ENCODE measurements at regions not wholly inside any gene's neighbourhood (a gene's known extent, or its start where the extent isn't known, plus 50 kb on each side); places are given as distances from the start of the nearest gene placed in this dataset.

DNA sequence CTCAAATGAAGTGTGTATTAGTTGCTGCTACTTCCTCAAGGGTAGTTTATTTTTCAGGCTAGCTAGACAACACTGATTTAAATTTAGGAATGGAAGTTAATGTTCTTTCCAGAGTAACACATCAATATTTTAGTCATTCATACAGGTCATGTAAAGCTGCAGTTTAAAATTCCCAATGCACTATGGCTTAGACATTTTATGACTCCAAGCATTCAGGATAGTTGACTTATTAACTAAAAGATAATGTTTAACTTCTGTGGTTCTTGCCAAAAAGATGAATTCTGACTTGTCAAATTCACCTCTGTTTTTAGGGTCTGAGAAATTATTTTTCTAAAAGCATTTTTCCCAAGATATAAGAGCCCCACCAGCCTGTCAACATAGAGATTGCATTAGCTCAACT is 131.9 kb downstream of the TFPI2 start:
- no peak for TF ChIP-seq EZH2phosphoT487 (IDR thresholded peaks at IDR 0.05; ENCODE audit: low read depth)
- TF ChIP-seq, protein P1, sequence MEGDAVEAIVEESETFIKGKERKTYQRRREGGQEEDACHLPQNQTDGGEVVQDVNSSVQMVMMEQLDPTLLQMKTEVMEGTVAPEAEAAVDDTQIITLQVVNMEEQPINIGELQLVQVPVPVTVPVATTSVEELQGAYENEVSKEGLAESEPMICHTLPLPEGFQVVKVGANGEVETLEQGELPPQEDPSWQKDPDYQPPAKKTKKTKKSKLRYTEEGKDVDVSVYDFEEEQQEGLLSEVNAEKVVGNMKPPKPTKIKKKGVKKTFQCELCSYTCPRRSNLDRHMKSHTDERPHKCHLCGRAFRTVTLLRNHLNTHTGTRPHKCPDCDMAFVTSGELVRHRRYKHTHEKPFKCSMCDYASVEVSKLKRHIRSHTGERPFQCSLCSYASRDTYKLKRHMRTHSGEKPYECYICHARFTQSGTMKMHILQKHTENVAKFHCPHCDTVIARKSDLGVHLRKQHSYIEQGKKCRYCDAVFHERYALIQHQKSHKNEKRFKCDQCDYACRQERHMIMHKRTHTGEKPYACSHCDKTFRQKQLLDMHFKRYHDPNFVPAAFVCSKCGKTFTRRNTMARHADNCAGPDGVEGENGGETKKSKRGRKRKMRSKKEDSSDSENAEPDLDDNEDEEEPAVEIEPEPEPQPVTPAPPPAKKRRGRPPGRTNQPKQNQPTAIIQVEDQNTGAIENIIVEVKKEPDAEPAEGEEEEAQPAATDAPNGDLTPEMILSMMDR (IDR thresholded peaks at IDR 0.05; ENCODE audit: low read depth, low read length): no peak
- H3K4me2 ChIP-seq (ENCODE audit: low read length): no peak overlapping the region

DNA sequence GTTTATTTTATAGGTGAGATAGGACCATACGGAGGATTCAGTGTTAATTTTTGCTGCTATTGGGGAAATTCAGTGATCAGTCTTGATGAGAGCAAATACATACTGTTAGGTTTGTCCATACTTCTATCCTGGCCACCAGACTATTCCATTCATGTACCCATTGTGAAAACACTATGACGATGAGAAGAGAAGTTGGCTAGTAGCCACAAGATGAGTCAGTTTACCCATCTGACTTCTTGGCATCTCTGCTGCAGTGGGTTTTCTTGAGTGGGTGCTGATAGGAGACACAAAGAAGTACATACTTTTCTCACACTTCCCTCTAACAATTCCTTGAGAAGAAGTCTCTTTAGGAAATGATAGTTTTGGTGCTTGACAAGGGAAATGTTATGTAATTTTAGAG is 133.1 kb downstream of the TFPI2 start:
- Histone ChIP-seq H4K20me1 (ENCODE audit: insufficient read depth, low read length) (no peaks in the 10 kb centered on the region), H3K79me2 (ENCODE audit: low read length) (no peaks in the 10 kb centered on the region), H3K4me1 (ENCODE audit: low read length) (no peaks in the 10 kb centered on the region), H3K4me2 (ENCODE audit: low read length) (no peak overlapping the region), H3K36me3 (replicated peaks; ENCODE audit: low read depth, low read length) (no peaks in the 10 kb centered on the region), H3K27me3 (ENCODE audit: low read depth, low read length) (no peaks in the 10 kb centered on the region), H3K27ac (ENCODE audit: low read length) (no peak overlapping the region), H3K9ac (ENCODE audit: low read length) (no peak overlapping the region), H3K4me3 (ENCODE audit: low read length) (no peak overlapping the region), H3K9me3 (ENCODE audit: insufficient read depth, low read length) (no peaks in the 10 kb centered on the region), H2AFZ (ENCODE audit: low read depth, low read length) (no peak overlapping the region)
- TF ChIP-seq, protein P1 (IDR thresholded peaks at IDR 0.05; ENCODE audit: low read depth, low read length): no peak
- TF ChIP-seq EZH2phosphoT487 (IDR thresholded peaks at IDR 0.05; ENCODE audit: low read depth): no peak

More for the DNA sequence above, 131.9 kb downstream of the TFPI2 start:
- Histone ChIP-seq H3K4me1 (ENCODE audit: low read length) (no peaks in the 10 kb centered on the region), H3K79me2 (ENCODE audit: low read length) (no peaks in the 10 kb centered on the region), H3K27me3 (ENCODE audit: low read depth, low read length) (no peaks in the 10 kb centered on the region), H3K4me3 (ENCODE audit: low read length) (no peak overlapping the region), H3K9ac (ENCODE audit: low read length) (no peak overlapping the region), H3K9me3 (ENCODE audit: insufficient read depth, low read length) (no peaks in the 10 kb centered on the region), H4K20me1 (ENCODE audit: insufficient read depth, low read length) (no peaks in the 10 kb centered on the region), H2AFZ (ENCODE audit: low read depth, low read length) (no peak overlapping the region), H3K27ac (ENCODE audit: low read length) (no peak overlapping the region), H3K36me3 (replicated peaks; ENCODE audit: low read depth, low read length) (no peaks in the 10 kb centered on the region)

DNA sequence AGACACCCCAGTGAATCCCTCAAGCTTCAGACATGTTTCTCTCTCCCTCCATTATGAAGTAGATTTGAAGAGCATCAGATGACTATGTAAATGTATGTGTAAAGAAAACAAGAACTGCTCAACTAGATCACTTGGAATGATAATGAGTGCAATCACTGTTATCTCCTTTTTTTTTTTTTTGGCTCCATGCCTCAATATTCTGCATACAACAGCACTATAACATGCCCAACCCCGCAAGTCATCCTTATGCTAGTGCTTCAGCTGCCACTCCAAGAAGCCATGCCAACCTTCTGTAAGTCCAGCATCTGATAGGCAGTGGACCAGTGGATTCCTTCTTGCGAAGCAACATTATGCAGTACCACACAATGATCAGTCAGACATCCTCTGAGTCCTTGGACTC is 133.7 kb downstream of the TFPI2 start:
- no peaks in the 10 kb centered on the region for H3K79me2 ChIP-seq (ENCODE audit: low read length)

DNA sequence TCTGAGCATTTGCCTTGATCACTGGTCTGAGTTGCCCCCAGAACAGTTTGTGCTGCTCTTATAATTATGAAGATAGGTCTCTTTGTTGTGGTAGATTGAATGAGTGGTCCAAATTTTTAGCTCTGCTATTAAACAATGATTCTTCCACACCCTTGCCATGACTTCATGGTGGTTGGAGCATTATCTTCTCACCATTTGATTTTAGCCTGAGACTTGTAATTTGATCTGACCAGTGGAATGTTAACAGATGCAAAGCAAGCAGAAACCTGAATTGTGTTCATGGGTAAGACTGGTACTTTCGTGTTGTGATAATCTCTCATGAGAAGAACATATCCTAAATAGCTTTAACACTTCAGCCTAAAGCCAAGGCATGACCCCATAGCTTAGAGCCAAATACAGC is 139.1 kb downstream of the TFPI2 start:
- Histone ChIP-seq H3K27me3 (ENCODE audit: low read depth, low read length) (no peaks in the 10 kb centered on the region), H3K79me2 (ENCODE audit: low read length) (no peaks in the 10 kb centered on the region), H3K4me2 (ENCODE audit: low read length) (no peak overlapping the region), H3K9me3 (ENCODE audit: insufficient read depth, low read length) (no peaks in the 10 kb centered on the region), H3K4me1 (ENCODE audit: low read length) (no peaks in the 10 kb centered on the region), H2AFZ (ENCODE audit: low read depth, low read length) (no peak overlapping the region), H3K9ac (ENCODE audit: low read length) (no peak overlapping the region), H3K4me3 (ENCODE audit: low read length) (no peak overlapping the region), H3K27ac (ENCODE audit: low read length) (no peak overlapping the region), H4K20me1 (ENCODE audit: insufficient read depth, low read length) (no peaks in the 10 kb centered on the region), H3K36me3 (replicated peaks; ENCODE audit: low read depth, low read length) (no peaks in the 10 kb centered on the region)
- no peak for TF ChIP-seq EZH2phosphoT487 (IDR thresholded peaks at IDR 0.05; ENCODE audit: low read depth)
- TF ChIP-seq, protein P1 (IDR thresholded peaks at IDR 0.05; ENCODE audit: low read depth, low read length): no peak

More for the DNA sequence above, 133.7 kb downstream of the TFPI2 start:
- Histone ChIP-seq H3K27me3 (ENCODE audit: low read depth, low read length) (no peaks in the 10 kb centered on the region), H3K36me3 (replicated peaks; ENCODE audit: low read depth, low read length) (no peaks in the 10 kb centered on the region), H3K9ac (ENCODE audit: low read length) (no peak overlapping the region), H3K4me2 (ENCODE audit: low read length) (no peak overlapping the region), H3K9me3 (ENCODE audit: insufficient read depth, low read length) (no peaks in the 10 kb centered on the region), H3K4me1 (ENCODE audit: low read length) (no peaks in the 10 kb centered on the region), H2AFZ (ENCODE audit: low read depth, low read length) (no peak overlapping the region), H3K27ac (ENCODE audit: low read length) (no peak overlapping the region), H4K20me1 (ENCODE audit: insufficient read depth, low read length) (no peaks in the 10 kb centered on the region), H3K4me3 (ENCODE audit: low read length) (no peak overlapping the region)
- TF ChIP-seq EZH2phosphoT487 (IDR thresholded peaks at IDR 0.05; ENCODE audit: low read depth): no peak
- TF ChIP-seq, protein P1 (IDR thresholded peaks at IDR 0.05; ENCODE audit: low read depth, low read length): no peak
